ENCODE measurements at regions not wholly inside any gene's neighbourhood (a gene's known extent, or its start where the extent isn't known, plus 50 kb on each side); places are given as distances from the start of the nearest gene placed in this dataset.

DNA sequence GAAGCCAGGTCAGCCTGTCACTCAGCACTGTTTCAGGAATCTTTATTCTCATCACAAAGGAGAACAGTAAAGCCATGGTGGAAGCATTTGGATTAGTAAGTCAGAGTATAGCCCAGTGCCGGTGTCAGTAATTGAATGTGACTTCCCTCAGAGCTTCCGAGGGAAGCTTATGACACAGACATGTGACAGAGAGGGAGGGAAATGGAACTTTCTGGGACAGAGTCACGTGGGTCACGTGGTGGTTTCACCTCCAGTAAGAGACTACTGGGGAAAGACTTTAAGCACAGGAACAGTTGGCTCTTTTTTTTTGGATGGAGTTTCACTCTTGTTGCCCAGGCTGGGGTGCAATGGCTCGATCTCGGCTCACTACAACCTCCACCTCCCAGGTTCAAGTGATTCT lies 53.3 kb upstream of the CCDC160 start:
- TF ChIP-seq POLR2A (IDR thresholded peaks at IDR 0.05) = no peak
- TF ChIP-seq, protein P1, sequence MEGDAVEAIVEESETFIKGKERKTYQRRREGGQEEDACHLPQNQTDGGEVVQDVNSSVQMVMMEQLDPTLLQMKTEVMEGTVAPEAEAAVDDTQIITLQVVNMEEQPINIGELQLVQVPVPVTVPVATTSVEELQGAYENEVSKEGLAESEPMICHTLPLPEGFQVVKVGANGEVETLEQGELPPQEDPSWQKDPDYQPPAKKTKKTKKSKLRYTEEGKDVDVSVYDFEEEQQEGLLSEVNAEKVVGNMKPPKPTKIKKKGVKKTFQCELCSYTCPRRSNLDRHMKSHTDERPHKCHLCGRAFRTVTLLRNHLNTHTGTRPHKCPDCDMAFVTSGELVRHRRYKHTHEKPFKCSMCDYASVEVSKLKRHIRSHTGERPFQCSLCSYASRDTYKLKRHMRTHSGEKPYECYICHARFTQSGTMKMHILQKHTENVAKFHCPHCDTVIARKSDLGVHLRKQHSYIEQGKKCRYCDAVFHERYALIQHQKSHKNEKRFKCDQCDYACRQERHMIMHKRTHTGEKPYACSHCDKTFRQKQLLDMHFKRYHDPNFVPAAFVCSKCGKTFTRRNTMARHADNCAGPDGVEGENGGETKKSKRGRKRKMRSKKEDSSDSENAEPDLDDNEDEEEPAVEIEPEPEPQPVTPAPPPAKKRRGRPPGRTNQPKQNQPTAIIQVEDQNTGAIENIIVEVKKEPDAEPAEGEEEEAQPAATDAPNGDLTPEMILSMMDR (IDR thresholded peaks at IDR 0.05) = no peak
- no peak for TF ChIP-seq EP300 (IDR thresholded peaks at IDR 0.05)
